HG03135 (cell line): ENCODE measurements at regions not wholly inside any gene's neighbourhood (a gene's known extent, or its start where the extent isn't known, plus 50 kb on each side); places are given as distances from the start of the nearest gene placed in this dataset.

Experiments
- ATAC-seq: cut with Tn5 transposase; IDR thresholded peaks from one replicate; pipeline ENCODE4 v1.9.1; 2021; ENCODE audit warnings: mild to moderate bottlenecking, moderate library complexity; ENCODE audit not compliant: unreplicated experiment

DNA sequence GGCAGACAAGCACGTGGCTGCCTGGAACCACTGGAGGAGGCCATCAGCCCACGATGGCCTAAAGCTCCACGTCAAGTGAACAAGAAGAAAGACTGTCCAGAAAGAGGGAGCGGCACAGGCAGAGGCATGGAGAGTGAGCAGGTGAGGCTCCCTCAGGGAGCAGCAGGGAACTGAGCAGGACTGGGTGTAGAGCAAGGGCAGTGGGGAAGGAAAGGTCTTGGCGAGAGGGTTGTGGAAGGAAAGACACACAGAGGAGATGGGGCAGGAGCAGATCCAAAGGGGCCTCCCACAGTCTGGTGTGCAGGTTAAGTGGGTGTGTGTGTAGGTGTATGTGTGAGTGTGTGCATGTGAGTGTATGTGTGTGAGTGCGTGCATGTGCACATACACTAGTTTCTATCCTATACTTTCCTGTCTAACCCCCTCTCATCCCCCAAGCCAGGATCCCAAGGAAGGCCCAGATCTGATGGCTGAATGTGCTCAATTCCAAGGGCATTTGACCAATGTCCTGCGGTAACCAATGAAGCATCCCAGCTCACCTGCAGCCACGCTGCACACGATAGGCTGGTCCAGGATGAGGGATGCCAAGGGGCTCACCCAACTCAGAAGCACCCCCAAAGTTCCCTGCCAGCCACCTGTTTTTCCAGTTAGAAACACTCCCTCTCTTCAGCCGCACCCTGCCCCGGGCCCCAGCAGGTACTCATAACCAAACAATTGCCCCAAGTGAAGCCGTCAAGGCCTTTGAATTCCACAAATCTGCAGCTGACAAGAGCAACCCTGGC, 262.5 kb upstream of the RAB6C start:
- ATAC-seq = no peak

DNA sequence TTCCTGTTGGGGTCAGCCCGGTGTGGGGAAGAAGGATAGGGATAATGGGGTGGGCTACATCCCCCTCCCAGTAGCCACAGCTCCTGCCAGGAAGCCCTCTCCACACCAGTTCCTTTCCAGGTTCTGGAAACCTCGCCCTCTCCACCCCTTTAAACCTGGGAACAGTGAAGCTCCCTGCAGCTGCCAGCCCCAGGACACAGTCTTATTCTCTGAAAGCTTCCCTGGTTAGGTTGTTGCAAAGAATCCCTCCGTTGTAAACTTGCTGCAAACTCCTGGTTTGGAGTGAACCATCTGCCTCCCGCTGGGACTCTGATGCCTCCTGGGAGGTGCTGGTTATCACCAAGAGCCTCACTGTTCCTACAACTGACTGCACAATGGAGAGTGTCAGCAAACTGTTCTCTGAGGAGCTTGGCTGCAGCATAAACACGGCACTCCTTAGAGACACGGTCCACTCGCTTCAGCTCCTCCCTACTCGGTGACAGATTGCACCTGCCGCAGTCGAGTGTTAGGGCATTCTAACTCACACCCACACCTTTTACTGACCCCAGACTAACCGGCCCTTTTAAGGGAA, 261.8 kb upstream of the RAB6C start:
- ATAC-seq = no peak

- ATAC-seq = no peak
Observed at GRCh38 chr2:129719335-129719734, 260.1 kb upstream of the RAB6C start.

DNA sequence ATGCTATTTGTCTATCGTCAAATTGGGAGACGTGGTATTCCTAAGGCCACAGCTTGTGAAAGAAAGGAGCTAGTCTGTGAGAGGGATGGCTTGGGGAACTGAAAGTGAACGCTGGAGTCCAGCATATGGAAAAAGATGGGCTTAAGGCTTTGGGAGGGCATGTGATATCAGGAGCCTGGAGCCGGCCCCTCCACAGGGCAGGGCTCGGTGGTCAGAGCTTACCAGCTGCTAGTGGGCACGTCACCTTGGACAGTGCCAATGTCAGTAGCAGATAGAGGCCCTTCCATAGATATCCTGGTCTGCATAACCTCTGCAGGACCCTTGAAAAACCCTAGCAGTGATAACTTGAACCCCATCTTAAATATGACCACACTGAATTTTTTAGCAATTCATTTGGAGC, 259.1 kb upstream of the RAB6C start:
- ATAC-seq = no peak

DNA sequence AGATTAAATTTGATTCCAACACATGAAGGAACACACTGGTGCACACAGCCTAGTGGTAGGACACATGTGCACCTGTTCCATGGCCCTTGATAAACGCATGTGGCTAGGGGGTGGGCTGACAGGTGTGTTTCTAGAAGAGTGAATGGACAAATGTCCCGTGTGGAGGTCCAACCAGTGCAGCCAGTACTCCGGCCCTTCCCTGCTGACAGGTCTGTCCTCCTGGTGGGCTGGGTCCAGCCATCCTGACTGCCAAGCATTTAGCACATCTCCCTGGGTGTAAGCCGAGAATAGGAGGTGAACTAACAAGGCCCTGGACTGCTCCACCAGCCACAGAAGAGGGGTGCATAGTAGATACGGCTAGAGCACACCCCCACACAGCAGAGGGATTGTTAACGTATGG, 258.7 kb upstream of the RAB6C start:
- ATAC-seq = no peak

DNA sequence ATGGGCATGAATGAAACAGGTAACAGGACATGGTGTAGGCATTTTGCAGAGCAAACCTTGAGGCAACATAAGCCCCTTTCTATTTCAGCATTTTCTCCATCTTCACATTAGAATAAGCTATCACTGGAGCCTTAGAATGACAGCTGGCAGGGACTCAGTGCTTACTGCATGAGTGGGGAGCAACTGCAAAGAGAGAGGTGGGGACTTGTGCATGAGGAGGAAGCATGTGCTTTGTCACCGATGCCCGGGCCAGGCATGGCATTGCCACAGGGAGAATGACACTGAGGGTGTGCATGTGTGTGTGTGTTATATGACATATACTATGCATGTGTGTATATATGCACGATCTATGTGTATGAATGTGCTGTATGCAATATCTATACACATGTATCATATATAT, 258.2 kb upstream of the RAB6C start:
- ATAC-seq = no peak

DNA sequence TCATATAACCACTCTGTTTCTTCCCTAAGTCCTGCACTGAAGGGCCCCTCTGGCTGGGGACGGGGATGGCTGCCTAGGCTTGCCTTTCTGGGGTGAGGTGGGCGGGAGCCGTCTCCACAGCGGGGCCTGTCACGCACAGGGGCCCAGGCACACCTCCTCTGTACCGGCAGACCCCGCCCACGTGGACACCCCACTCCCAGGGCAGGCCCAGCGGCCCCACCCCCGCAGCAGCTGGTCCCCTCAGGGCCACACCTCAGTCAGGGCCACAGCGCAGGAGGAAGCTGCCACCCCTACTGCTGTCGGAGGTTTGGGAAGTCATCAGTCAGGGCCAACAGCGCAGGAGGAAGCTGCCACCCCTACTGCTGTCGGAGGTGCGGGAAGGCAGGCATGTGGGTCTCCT, 257.6 kb upstream of the RAB6C start:
- ATAC-seq = no peak

- ATAC-seq = no peak
Observed at GRCh38 chr2:129722306-129723019, 257.0 kb upstream of the RAB6C start.

GRCh38 chr2:129723277-129724020, 256.0 kb upstream of the RAB6C start:
- ATAC-seq = no peak

- ATAC-seq = no peak
Observed at GRCh38 chr2:129724021-129724757, 255.3 kb upstream of the RAB6C start.

- no peak for ATAC-seq
Observed at GRCh38 chr2:129726216-129726615, 253.2 kb upstream of the RAB6C start.

DNA sequence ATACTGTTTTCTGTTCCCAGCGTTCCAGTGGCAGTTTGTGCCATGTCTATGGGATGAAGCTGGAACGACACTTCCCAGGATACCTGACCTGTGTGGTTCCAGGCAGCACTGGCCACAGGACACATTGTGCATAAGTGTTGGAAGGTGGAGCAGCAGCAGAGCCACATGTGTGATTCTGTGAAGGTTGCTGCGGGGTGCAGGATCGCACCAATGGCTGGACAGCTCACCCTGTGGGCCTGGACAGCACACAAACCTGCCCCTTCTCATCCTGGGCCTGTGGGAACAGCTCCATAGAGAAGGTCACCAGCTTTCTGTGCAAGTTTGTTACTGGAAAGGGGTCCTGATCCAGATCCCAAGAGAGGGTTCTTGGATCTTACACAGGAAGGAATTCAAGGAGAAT, 252.2 kb upstream of the RAB6C start:
- ATAC-seq = no peak

- no peak for ATAC-seq
Observed at GRCh38 chr2:129728035-129728972, 251.2 kb upstream of the RAB6C start.

GRCh38 chr2:129729011-129729410, 250.5 kb upstream of the RAB6C start:
- no peak for ATAC-seq

DNA sequence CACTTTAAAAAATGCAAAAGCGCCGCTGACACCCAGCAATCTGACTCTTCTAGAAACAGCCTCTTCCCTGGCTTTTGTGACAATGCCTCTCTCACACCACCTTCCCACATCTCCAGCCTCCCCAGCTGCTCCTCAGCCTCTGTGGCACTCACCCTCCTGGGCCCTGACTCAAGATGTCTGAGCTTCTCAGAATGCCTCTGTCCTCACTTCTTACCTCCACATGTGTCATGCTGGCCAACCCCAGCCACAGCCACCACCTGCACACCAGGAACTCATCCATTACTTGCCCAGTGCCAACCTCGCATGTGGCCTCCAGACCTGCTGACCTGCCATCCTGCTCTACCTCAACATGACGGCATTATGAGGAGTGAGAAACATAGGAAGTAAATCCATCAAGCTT, 249.8 kb upstream of the RAB6C start:
- no peak for ATAC-seq

GRCh38 chr2:129730979-129731378, 248.5 kb upstream of the RAB6C start:
- no peak for ATAC-seq

DNA sequence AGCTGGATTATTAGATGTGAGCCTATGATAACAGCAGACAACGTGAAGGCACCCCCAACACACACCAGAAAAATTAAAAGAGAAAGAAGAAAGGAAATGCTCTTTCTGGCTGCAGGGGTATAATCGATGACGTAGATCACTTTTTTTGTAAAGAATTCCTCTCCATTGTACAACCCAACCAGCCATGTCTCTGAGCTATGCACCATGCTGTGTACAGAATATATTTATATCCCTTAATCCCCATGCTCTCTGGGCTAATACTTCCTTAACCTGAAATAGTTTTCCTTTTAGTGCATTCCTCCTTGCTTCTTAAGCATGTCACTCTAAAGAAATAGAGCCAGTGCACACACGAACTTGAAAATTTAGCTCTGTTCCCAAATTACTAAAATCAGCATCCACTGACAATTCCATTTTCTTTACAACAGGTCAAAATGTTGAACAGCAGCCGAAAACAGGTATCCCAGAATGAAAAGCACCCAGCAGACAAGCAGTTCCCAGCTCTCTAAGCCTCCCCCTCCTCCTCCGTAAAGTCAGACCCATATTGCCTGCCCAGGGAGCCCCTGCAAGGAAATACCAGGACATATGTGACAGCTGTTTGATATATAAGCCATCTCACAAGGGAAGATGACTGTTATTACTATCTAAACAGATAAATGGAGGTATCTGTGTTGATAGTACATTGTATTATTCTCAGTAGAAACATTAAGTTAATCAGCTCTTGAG, 247.4 kb upstream of the RAB6C start:
- ATAC-seq = no peak

DNA sequence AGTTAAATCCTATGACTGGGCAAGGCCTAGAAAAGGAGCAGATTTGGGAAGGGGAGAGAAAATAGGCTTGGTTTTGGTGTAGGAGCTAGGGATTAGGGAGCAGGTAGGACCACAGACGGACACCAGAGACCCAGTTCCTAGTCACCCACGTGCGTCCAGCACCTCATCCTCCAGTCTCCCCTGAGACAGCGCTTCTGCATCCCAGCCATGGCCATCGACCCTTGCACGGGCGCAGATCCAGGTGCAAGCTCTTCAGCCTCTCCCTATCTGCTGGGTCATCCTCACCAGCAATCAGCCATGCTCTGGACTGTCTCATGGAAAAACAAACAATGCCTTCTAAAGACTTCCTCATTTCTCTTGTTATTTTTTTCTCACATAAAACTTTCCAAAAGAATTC, 246.8 kb upstream of the RAB6C start:
- no peak for ATAC-seq

- ATAC-seq = no peak
Observed at GRCh38 chr2:129733041-129733440, 246.4 kb upstream of the RAB6C start.
